Mesenchymal stem cell (in vitro differentiated cells and primary cell): ENCODE measurements at regions not wholly inside any gene's neighbourhood (a gene's known extent, or its start where the extent isn't known, plus 50 kb on each side); places are given as distances from the start of the nearest gene placed in this dataset.

Source experiments
- DNase-seq: peaks from one replicate; pipeline ENCODE4 v3.0.0-alpha.2; 2013
- H2AFZ ChIP-seq: one replicate; pipeline ENCODE4 v1.6.1; 2013; ENCODE audit warnings: low read depth, mild to moderate bottlenecking, control low read depth, inconsistent platforms, low read length, moderate library complexity
- H2AK5ac ChIP-seq: 2 replicates; pipeline ENCODE4 v1.6.1; 2013; ENCODE audit warnings: low read length, moderate library complexity, mild to moderate bottlenecking, inconsistent platforms; ENCODE audit not compliant: severe bottlenecking
- H2BK120ac ChIP-seq: one replicate; pipeline ENCODE4 v1.6.1; 2013; ENCODE audit warnings: low read depth, mild to moderate bottlenecking, inconsistent platforms, low read length, moderate library complexity
- H2BK12ac ChIP-seq, 2 experiments: one replicate each; pipeline ENCODE4 v1.6.1; 2013; ENCODE audit warnings: inconsistent platforms in 2 of 2, low read length in 2 of 2, mild to moderate bottlenecking in 2 of 2, moderate library complexity in 2 of 2, control low read depth in 1 of 2
- H2BK15ac ChIP-seq: one replicate; pipeline ENCODE4 v1.6.1; 2013; ENCODE audit warnings: mild to moderate bottlenecking, low read depth, inconsistent platforms; ENCODE audit not compliant: poor library complexity, severe bottlenecking
- H2BK5ac ChIP-seq: 2 replicates; pipeline ENCODE4 v1.6.1; 2013; ENCODE audit warnings: low read depth, mild to moderate bottlenecking, low read length, control low read depth, inconsistent platforms; ENCODE audit not compliant: poor library complexity, severe bottlenecking
- H3K14ac ChIP-seq, 2 experiments: one replicate each; pipeline ENCODE4 v1.6.1; 2013; ENCODE audit warnings: inconsistent platforms in 2 of 2, low read length in 2 of 2, control low read depth in 1 of 2, mild to moderate bottlenecking in 1 of 2, moderate library complexity in 1 of 2
- H3K18ac ChIP-seq, 2 experiments: one replicate each; pipeline ENCODE4 v1.6.1; 2013; ENCODE audit warnings: inconsistent platforms in 2 of 2, low read length in 2 of 2, control low read depth in 1 of 2, low read depth in 1 of 2, mild to moderate bottlenecking in 1 of 2
- H3K23ac ChIP-seq, 2 experiments: one replicate each; pipeline ENCODE4 v1.6.1; 2013; ENCODE audit warnings: inconsistent platforms in 2 of 2, low read length in 2 of 2, mild to moderate bottlenecking in 2 of 2, moderate library complexity in 2 of 2, control low read depth in 1 of 2
- H3K27ac ChIP-seq: 2 replicates; pipeline ENCODE4 v1.5.1; 2013; ENCODE audit warnings: mild to moderate bottlenecking, moderate library complexity, low read length, control low read depth, inconsistent platforms; ENCODE audit not compliant: poor library complexity, severe bottlenecking
- H3K27me3 ChIP-seq, 2 experiments: 2 replicates each; pipeline versions ENCODE4 v1.6.1 to v1.7.0; 2013; ENCODE audit warnings: low read length in 2 of 2, mild to moderate bottlenecking in 2 of 2, moderate library complexity in 2 of 2, control low read depth in 1 of 2, inconsistent platforms in 1 of 2; ENCODE audit not compliant: control insufficient read depth in 1 of 2, insufficient read depth in 1 of 2
- H3K36me3 ChIP-seq, 2 experiments: 2 replicates each; pipeline versions ENCODE4 v1.6.1 to v1.7.0; 2013; ENCODE audit warnings: low read length in 2 of 2, control low read depth in 1 of 2, inconsistent platforms in 1 of 2, low read depth in 1 of 2, mild to moderate bottlenecking in 1 of 2; ENCODE audit not compliant: insufficient read depth in 2 of 2, control insufficient read depth in 1 of 2
- H3K4ac ChIP-seq, 2 experiments: one replicate each; pipeline ENCODE4 v1.6.1; 2013; ENCODE audit warnings: inconsistent platforms in 2 of 2, low read length in 2 of 2, mild to moderate bottlenecking in 2 of 2, moderate library complexity in 2 of 2, control low read depth in 1 of 2, low read depth in 1 of 2
- H3K4me1 ChIP-seq: 2 replicates; pipeline ENCODE4 v1.6.1; 2013; ENCODE audit warnings: low read depth, low read length, control low read depth; ENCODE audit not compliant: control insufficient read depth, insufficient read depth
- H3K4me2 ChIP-seq: 2 replicates; pipeline ENCODE4 v1.6.1; 2013; ENCODE audit warnings: low read length, mild to moderate bottlenecking, inconsistent platforms; ENCODE audit not compliant: poor library complexity, severe bottlenecking
- H3K4me3 ChIP-seq, 2 experiments: 2 replicates each; pipeline versions ENCODE4 v1.5.1 to v1.7.0; 2013; ENCODE audit warnings: low read length in 2 of 2, mild to moderate bottlenecking in 2 of 2, control low read depth in 1 of 2, low read depth in 1 of 2; ENCODE audit not compliant: insufficient read depth in 1 of 2
- H3K79me1 ChIP-seq: replicated peaks from 2 replicates; pipeline ENCODE4 v1.6.1; 2013; ENCODE audit warnings: mild to moderate bottlenecking, control low read depth, low read length, inconsistent platforms; ENCODE audit not compliant: poor library complexity, severe bottlenecking
- H3K9ac ChIP-seq: 2 replicates; pipeline ENCODE4 v1.7.0; 2013; ENCODE audit warnings: mild to moderate bottlenecking, low read length, moderate library complexity
- H3K9me3 ChIP-seq: 2 replicates; pipeline ENCODE4 v1.7.0; 2013; ENCODE audit warnings: mild to moderate bottlenecking, low read length; ENCODE audit not compliant: control insufficient read depth
- H4K8ac ChIP-seq: one replicate; pipeline ENCODE4 v1.6.1; 2013; ENCODE audit warnings: inconsistent platforms, mild to moderate bottlenecking, low read length, moderate library complexity
- H4K91ac ChIP-seq: one replicate; pipeline ENCODE4 v1.6.1; 2013; ENCODE audit warnings: mild to moderate bottlenecking, low read length, inconsistent platforms
- WGBS: methylation state at CpG from one replicate; pipeline ENCODE4 v1.1.7; 2013; ENCODE audit warnings: mixed read lengths; 5-methylcytosine and 5-hydroxymethylcytosine counted together

GRCh38 chr3:63056932-63057331, 181.7 kb upstream of the CADPS start:
- no peak overlapping the region for H2AK5ac ChIP-seq
- H3K4ac ChIP-seq: no peak overlapping the region
- H3K14ac ChIP-seq: no peak overlapping the region
- no peak for DNase-seq
- H2BK12ac ChIP-seq: no peak overlapping the region
- 0% methylated on average over 1 of the region's 1 CpG for WGBS
- no peak overlapping the region for H3K23ac ChIP-seq
- H3K27ac ChIP-seq: no peak overlapping the region
- no peaks in the 10 kb centered on the region for H3K36me3 ChIP-seq
- H2BK15ac ChIP-seq: no peak overlapping the region
- H3K4me1 ChIP-seq: no peaks in the 10 kb centered on the region
- no peaks in the 10 kb centered on the region for H3K79me1 ChIP-seq
- no peak overlapping the region for H4K91ac ChIP-seq
- H3K4me2 ChIP-seq: no peak overlapping the region
- no peak overlapping the region for H2AFZ ChIP-seq
- no peaks in the 10 kb centered on the region for H3K9me3 ChIP-seq
- no peak overlapping the region for H2BK120ac ChIP-seq
- H4K8ac ChIP-seq: no peak overlapping the region
- no peak overlapping the region for H2BK5ac ChIP-seq
- H3K27me3 ChIP-seq: peaks cover 0 to 6% of the 10 kb centered on the region in 2 experiments
- H3K4me3 ChIP-seq: no peak overlapping the region
- no peak overlapping the region for H3K18ac ChIP-seq
- H3K9ac ChIP-seq: no peak overlapping the region

- Histone ChIP-seq H3K4ac (no peak overlapping the region), H3K18ac (no peak overlapping the region), H3K4me3 (no peak overlapping the region), H3K9me3 (no peaks in the 10 kb centered on the region), H3K23ac (no peak overlapping the region), H3K79me1 (no peaks in the 10 kb centered on the region), H3K14ac (no peak overlapping the region), H2BK120ac (no peak overlapping the region), H2BK5ac (no peak overlapping the region), H2BK12ac (no peak overlapping the region), H3K27ac (no peak overlapping the region), H4K91ac (no peak overlapping the region), H2BK15ac (no peak overlapping the region), H3K27me3 (no peaks in the 10 kb centered on the region), H3K4me1 (no peaks in the 10 kb centered on the region), H2AFZ (no peak overlapping the region), H2AK5ac (no peak overlapping the region), H3K36me3 (no peaks in the 10 kb centered on the region), H3K4me2 (no peak overlapping the region), H4K8ac (no peak overlapping the region), H3K9ac (no peak overlapping the region)
- 71% methylated on average over 1 of the region's 2 CpGs for WGBS
- DNase-seq: no peak
Measured at GRCh38 chr3:63060412-63060811, 185.2 kb upstream of the CADPS start.

GRCh38 chr3:63061449-63061848, 186.2 kb upstream of the CADPS start:
- no peaks in the 10 kb centered on the region for H3K79me1 ChIP-seq
- H4K91ac ChIP-seq: no peak overlapping the region
- H3K9me3 ChIP-seq: no peaks in the 10 kb centered on the region
- no peak overlapping the region for H2AFZ ChIP-seq
- no peak overlapping the region for H2BK15ac ChIP-seq
- WGBS: 64% methylated on average over 5 of the region's 5 CpGs
- H3K18ac ChIP-seq: no peak overlapping the region
- H3K4me2 ChIP-seq: no peak overlapping the region
- H4K8ac ChIP-seq: no peak overlapping the region
- H3K14ac ChIP-seq: no peak overlapping the region
- H2BK12ac ChIP-seq: no peak overlapping the region
- DNase-seq: no peak
- H3K4me1 ChIP-seq: no peaks in the 10 kb centered on the region
- no peak overlapping the region for H2BK5ac ChIP-seq
- H2BK120ac ChIP-seq: no peak overlapping the region
- no peak overlapping the region for H3K9ac ChIP-seq
- H3K4ac ChIP-seq: no peak overlapping the region
- H3K27ac ChIP-seq: no peak overlapping the region
- no peaks in the 10 kb centered on the region for H3K27me3 ChIP-seq
- no peak overlapping the region for H3K4me3 ChIP-seq
- H3K23ac ChIP-seq: no peak overlapping the region
- H2AK5ac ChIP-seq: no peak overlapping the region
- H3K36me3 ChIP-seq: no peaks in the 10 kb centered on the region

- no peak overlapping the region for H2BK12ac ChIP-seq
- no peak overlapping the region for H2BK5ac ChIP-seq
- H3K36me3 ChIP-seq: no peaks in the 10 kb centered on the region
- H3K18ac ChIP-seq: no peak overlapping the region
- H3K4me1 ChIP-seq: no peaks in the 10 kb centered on the region
- no peaks in the 10 kb centered on the region for H3K9me3 ChIP-seq
- no peak overlapping the region for H4K91ac ChIP-seq
- H3K27ac ChIP-seq: no peak overlapping the region
- H3K27me3 ChIP-seq: no peaks in the 10 kb centered on the region
- H2AK5ac ChIP-seq: no peak overlapping the region
- no peak overlapping the region for H2BK15ac ChIP-seq
- H3K23ac ChIP-seq: no peak overlapping the region
- H3K4ac ChIP-seq: no peak overlapping the region
- H3K9ac ChIP-seq: no peak overlapping the region
- no peaks in the 10 kb centered on the region for H3K79me1 ChIP-seq
- no peak overlapping the region for H3K4me3 ChIP-seq
- no peak for DNase-seq
- no peak overlapping the region for H2BK120ac ChIP-seq
- H3K4me2 ChIP-seq: no peak overlapping the region
- WGBS: 33% methylated on average over 1 of the region's 1 CpG
- H2AFZ ChIP-seq: no peak overlapping the region
- no peak overlapping the region for H3K14ac ChIP-seq
- no peak overlapping the region for H4K8ac ChIP-seq
Measured at GRCh38 chr3:63064209-63064755, 189.1 kb upstream of the CADPS start.
